ENCODE measurements at regions not wholly inside any gene's neighbourhood (a gene's known extent, or its start where the extent isn't known, plus 50 kb on each side); places are given as distances from the start of the nearest gene placed in this dataset.

DNA sequence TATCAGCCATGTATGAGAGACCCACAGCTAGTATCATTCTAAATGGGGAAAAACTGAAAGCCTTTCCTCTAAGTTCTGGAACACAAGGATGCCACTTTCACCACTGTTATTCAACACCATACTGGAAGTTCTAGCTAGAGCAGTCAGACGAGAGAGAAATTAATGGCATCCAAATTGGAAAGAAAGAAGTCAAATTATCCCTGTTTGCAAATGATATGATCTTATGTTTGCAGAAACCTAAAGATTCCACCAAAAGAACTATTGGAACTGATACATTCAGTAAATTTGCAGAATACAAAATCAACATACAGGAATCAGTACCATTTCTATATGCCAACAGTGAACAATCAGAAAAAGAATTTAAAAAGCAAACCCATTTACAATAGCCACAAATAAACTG is 226.0 kb downstream of the TRPC6 start:
- TF ChIP-seq, protein P1, sequence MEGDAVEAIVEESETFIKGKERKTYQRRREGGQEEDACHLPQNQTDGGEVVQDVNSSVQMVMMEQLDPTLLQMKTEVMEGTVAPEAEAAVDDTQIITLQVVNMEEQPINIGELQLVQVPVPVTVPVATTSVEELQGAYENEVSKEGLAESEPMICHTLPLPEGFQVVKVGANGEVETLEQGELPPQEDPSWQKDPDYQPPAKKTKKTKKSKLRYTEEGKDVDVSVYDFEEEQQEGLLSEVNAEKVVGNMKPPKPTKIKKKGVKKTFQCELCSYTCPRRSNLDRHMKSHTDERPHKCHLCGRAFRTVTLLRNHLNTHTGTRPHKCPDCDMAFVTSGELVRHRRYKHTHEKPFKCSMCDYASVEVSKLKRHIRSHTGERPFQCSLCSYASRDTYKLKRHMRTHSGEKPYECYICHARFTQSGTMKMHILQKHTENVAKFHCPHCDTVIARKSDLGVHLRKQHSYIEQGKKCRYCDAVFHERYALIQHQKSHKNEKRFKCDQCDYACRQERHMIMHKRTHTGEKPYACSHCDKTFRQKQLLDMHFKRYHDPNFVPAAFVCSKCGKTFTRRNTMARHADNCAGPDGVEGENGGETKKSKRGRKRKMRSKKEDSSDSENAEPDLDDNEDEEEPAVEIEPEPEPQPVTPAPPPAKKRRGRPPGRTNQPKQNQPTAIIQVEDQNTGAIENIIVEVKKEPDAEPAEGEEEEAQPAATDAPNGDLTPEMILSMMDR (IDR thresholded peaks at IDR 0.05; ENCODE audit: insufficient read depth, low read length): no peak
- TF ChIP-seq POLR2AphosphoS5 (IDR thresholded peaks at IDR 0.05; ENCODE audit: low read depth): no peak
